Fibroblast of lung (primary cell): ENCODE measurements at regions not wholly inside any gene's neighbourhood (a gene's known extent, or its start where the extent isn't known, plus 50 kb on each side); places are given as distances from the start of the nearest gene placed in this dataset.

ENCODE experiments used
- EZH2 ChIP-seq: IDR thresholded peaks from 2 replicates; pipeline ENCODE4 v1.5.1; 2012; ENCODE audit warnings: low read length, control low read depth, mild to moderate bottlenecking; ENCODE audit errors: missing control alignments
- TF ChIP-seq, protein P1 (sequence below), 2 donors: IDR thresholded peaks in 1 of 2; conservative IDR thresholded peaks in 1 of 2; 1 replicate in 1 of 2; 2 replicates in 1 of 2; pipeline ENCODE4 v1.5.1; 2011 to 2012; ENCODE audit warnings: low read length in 2 of 2, control low read depth in 1 of 2, inconsistent platforms in 1 of 2, low read depth in 1 of 2, mild to moderate bottlenecking in 1 of 2

DNA sequence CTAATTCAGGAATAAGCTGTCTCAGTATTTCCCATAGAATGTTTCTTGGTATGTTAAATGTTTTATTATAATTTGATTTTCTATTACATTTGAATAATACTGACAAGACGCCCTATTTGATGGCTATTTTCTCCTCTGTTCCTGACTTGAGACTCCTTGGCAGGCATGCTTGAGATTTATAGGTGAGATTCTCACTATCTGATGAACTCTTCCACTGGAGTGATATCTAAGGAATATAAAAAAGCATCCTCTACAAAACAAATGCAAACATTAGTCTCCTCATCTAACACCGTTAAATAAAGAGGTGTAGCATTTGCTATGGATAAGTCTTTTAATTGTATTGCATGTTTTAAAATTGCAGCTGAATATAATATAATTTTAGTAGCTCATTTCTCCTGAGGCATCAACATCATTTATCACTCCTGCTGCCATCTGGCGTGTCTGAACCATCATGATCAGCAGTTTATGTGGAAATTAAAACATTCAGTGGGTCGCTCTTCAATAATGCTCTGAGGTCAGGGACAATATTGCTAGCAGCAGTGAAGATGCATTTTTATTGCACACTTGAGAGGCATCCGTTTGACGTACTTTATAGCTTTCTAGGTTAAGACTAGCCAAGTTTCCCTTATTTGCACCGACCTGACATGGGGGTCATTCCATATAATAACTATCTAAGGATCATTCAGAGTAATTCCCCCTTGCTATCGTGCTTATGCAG, 210.4 kb upstream of the GALNTL6 start:
- TF ChIP-seq, protein P1, sequence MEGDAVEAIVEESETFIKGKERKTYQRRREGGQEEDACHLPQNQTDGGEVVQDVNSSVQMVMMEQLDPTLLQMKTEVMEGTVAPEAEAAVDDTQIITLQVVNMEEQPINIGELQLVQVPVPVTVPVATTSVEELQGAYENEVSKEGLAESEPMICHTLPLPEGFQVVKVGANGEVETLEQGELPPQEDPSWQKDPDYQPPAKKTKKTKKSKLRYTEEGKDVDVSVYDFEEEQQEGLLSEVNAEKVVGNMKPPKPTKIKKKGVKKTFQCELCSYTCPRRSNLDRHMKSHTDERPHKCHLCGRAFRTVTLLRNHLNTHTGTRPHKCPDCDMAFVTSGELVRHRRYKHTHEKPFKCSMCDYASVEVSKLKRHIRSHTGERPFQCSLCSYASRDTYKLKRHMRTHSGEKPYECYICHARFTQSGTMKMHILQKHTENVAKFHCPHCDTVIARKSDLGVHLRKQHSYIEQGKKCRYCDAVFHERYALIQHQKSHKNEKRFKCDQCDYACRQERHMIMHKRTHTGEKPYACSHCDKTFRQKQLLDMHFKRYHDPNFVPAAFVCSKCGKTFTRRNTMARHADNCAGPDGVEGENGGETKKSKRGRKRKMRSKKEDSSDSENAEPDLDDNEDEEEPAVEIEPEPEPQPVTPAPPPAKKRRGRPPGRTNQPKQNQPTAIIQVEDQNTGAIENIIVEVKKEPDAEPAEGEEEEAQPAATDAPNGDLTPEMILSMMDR (conservative IDR thresholded peaks at IDR 0.05 in 1 of 2, IDR thresholded peaks at IDR 0.05 in 1 of 2; ENCODE audit: low read depth in 1 of 2, low read length in 2 of 2): no peak
- TF ChIP-seq EZH2: no peak
